NCI-H524 treated with DMSO at 0.1 percent for 48 hours (cell line): ENCODE measurements at regions not wholly inside any gene's neighbourhood (a gene's known extent, or its start where the extent isn't known, plus 50 kb on each side); places are given as distances from the start of the nearest gene placed in this dataset.
"Not testable (repeated sequence)": the region's sequence is repeated elsewhere in the genome, so short reads cannot be mapped to it uniquely, and the experiment has no call there.

Experiments used
- DNase-seq: peaks from one replicate; lab custom pipeline; 2025; lab: John Stamatoyannopoulos, UW

GRCh38 chr7:140283472-140283871, 106.7 kb upstream of the KDM7A start:
- no peak for DNase-seq

GRCh38 chr7:140281960-140282359, 105.2 kb upstream of the KDM7A start:
- DNase-seq: no peak

GRCh38 chr7:140281255-140281654, 104.5 kb upstream of the KDM7A start:
- no peak for DNase-seq

- DNase-seq: no peak
Measured at GRCh38 chr7:140276001-140276400, 99.2 kb upstream of the KDM7A start.

- DNase-seq: no peak
Measured at GRCh38 chr7:140275069-140275965, 98.5 kb upstream of the KDM7A start.

GRCh38 chr7:140273417-140273816, 96.6 kb upstream of the KDM7A start:
- DNase-seq: no peak

GRCh38 chr7:140271643-140271968, 94.8 kb upstream of the KDM7A start:
- not testable (repeated sequence) for DNase-seq

GRCh38 chr7:140269004-140269638, 92.3 kb upstream of the KDM7A start:
- no peak for DNase-seq

GRCh38 chr7:140267381-140268226, 90.8 kb upstream of the KDM7A start:
- DNase-seq: no peak

GRCh38 chr7:140263277-140263676, 86.5 kb upstream of the KDM7A start:
- DNase-seq: no peak

GRCh38 chr7:140262242-140262903, 85.6 kb upstream of the KDM7A start:
- DNase-seq: no peak

- DNase-seq: no peak
Measured at GRCh38 chr7:140261522-140261921, 84.7 kb upstream of the KDM7A start.

- no peak for DNase-seq
Measured at GRCh38 chr7:140261105-140261486, 84.3 kb upstream of the KDM7A start.

GRCh38 chr7:140260352-140261104, 83.7 kb upstream of the KDM7A start:
- DNase-seq: no peak

GRCh38 chr7:140257278-140257677, 80.5 kb upstream of the KDM7A start:
- not testable (repeated sequence) for DNase-seq

- DNase-seq: not testable (repeated sequence)
Measured at GRCh38 chr7:140254976-140255375, 78.2 kb upstream of the KDM7A start.

GRCh38 chr7:140249036-140249806, 72.4 kb upstream of the KDM7A start:
- DNase-seq: no peak

GRCh38 chr7:140247559-140247958, 70.8 kb upstream of the KDM7A start:
- peak; percentile 19 for DNase-seq

- no peak for DNase-seq
Measured at GRCh38 chr7:140245611-140246105, 68.9 kb upstream of the KDM7A start.
